HG02588 (cell line): ENCODE measurements at regions not wholly inside any gene's neighbourhood (a gene's known extent, or its start where the extent isn't known, plus 50 kb on each side); places are given as distances from the start of the nearest gene placed in this dataset.
A peak's percentile ranks its signal among the peaks of the same experiment; 100 is the strongest.

Experiments
- ATAC-seq: cut with Tn5 transposase; IDR thresholded peaks from one replicate; pipeline ENCODE4 v1.9.1; 2021; ENCODE audit warnings: mild to moderate bottlenecking, moderate library complexity; ENCODE audit not compliant: unreplicated experiment

DNA sequence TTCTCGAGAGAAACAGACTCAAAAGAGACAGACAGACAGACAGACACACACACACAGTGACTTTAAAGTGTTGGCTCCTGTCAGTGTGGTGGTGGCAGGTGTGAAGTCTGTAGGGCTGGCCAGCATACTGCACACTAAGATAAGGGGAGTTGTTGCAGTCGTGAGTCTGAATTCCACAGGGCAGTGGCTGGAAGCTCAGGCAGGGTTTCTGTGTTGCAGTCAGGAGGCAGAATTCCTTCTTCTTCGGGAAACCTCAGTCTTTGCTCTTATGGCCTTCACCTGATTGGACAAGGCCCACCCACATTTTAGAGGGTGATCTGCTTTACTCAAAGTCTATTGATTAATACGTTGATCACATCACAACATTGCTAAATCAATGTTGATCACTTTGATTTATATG is 478.4 kb upstream of the HS6ST1 start:
- ATAC-seq, result no peak

DNA sequence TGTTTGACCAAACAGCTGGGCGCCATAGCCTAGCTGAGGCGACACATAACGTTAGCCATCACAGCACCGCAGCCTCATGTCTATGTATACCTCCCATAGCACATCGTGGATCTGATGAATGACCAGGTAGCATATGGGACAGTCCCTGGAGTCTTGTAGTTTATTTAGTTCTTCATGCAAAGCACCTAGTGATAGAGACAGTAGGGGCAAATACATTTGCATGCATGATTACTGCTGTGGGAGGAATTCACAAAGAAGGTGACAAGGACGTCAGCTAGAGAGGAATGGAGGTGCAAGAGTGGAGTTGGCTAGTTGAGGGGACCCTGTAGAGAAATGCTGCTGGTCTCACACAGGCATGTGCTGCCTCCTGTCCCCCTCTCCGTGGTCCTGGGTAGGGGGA is 478.9 kb upstream of the HS6ST1 start:
- peak; percentile 45 for ATAC-seq

DNA sequence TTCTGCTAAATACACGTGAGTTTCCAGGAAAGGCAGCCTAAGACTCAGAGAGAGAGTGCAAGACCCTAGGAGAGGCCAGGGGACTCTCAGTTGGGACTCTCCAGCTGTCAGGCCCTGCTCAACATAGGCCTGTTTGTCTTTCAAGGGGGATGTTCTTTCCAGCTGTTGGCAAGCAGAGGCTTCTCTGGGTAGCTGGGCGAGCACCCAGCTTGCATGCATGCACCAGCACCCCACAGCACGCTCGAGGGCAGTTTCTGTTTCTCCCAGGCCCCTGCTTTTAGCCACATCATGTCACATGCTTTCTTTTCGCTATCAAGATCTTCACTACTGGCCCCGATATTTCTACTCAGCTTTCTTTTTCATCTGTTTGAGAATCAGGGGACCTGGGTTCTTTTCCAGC is 479.3 kb upstream of the HS6ST1 start:
- peak; percentile 92 for ATAC-seq

DNA sequence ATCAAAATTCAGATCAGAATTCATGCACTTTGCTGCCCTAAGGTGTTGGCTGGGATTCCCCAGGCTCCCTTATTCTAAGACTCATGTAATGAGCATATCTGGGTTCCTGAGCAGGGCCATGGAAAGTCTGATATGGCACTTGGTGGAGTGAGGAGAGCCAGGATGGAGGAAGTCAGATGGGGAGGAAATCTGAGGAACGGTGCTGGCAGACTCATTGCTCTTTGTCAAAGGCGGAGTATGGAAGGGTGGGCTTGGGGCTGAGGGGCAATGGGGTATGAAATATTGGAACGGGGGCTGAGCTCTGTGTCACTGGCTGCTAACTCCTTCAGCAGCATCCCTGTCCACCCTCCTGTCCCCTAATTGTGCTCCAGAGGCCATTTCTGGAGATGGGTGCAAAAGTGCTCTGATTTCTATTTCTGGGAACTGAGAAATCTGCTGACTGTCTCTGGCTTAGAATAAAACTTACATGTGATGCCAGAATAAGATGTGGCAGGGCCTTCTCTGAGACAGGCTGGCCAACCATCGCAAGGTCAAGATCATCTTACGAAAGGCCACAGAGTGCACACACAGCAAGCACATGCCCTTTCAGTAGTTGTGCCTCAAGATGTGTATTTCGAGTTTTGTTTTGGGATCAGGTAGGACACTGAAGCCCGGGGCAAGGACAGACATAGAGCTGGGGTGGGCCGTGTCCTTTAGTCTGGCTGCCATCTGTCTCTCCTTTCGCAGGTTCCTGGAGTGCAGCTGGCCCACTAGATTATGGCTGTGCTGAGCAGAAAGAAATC is 480.0 kb upstream of the HS6ST1 start:
- ATAC-seq, result no peak

DNA sequence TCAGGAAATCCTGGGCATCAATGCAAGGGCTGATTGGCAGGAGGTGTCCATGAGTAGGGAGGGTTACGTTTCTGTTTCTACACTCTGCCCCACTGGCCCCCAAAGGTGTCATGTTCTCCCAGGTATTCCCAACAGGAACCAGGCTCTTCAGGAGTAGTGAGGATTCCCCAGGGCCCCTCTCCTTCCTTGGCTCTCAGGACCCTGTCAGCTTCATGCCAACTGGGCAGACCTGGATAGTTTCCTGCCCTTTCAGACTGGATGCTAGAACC is 480.6 kb upstream of the HS6ST1 start:
- ATAC-seq, result no peak

DNA sequence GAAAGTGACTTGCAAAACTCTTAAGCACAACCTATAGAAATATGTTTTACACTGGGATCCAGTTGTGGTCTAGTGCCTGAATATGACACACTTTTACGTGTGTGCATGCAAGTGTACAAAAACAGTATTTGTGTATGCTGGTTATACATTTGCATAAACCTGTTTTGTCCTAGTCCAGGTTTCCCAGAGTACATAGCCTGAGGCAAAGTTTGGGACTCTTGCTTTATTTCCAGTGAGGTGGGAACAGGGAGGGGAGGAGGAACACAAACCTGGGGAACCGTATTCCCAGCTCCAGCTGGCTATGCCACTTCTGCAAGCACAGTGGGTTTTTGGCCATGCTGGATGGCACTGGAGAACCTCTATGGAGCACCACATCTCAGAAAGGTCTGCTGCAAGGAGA is 481.1 kb upstream of the HS6ST1 start:
- no peak for ATAC-seq

DNA sequence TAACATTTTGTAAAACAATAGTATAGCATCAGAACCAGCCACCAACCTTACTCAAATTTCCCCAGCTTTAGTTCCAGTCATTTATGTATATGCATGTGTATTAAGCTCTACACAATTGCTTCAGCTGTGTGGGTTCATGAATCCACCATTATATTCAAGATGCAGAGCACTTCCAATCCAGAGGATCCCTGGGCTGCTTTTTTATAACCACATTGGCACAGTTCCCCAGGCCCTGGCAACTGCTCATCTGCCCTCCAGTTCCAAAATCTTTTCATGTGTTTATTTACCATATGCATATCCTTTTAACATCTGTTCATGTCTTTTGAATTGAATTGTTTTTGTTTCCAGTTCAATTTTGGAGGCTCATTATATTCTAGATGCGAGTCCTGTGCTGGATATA is 482.9 kb upstream of the HS6ST1 start:
- ATAC-seq, result no peak

DNA sequence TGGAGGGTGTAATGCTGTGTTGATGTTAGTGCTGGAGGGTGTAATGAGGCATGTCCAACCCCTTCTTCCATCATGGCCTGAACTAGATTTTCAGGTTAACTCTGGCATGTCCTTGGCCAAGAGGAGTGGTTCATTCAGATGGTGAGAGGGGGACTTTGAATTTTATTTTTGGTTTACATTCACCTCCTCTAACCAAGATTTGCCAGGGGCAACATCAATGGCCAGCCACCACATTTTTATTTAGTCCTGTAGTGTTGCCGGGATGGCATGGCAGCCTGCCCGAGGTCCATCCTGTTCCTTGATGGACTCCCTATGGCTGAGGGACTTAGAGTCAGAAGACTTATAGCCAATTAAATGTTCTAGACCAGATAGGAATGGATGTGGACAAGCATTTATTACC is 484.6 kb upstream of the HS6ST1 start:
- no peak for ATAC-seq

DNA sequence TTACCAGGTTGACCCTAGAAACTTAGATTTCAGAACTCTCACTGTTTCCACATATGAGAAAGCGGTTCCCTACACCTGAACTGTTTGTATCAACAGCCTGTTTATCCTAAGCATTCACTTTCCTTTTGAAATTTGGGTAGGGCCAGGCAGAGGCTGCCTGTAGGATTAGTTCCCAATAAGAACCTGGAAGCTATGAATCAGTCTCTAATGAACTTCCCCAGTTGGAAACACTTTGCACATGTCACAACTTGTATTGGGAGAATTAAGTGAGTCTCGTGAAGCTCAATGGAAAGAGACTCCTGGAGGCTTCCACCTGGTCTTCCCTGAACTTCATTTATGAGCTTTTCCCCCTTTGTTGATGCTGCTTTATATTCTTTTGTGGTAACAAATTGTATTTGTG is 486.6 kb upstream of the HS6ST1 start:
- ATAC-seq, result no peak

DNA sequence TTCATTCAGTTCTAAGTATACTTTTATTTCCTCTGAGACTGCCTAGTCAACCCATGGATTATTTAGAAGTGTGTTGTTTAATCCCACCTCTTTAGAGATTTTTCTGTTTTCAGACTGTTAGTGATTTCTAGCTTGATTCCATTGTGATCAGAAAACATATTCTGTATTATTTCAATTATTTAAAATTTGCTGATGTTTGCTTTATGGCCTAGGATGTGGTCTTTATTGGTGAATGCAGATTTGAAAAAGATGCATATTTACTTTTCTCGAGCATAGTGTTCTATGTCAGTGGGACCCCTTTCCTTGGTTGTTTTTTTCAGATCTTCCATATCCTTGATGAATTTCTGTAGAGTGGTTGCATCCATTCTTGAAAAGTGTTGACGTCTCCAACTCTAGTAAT is 487.2 kb upstream of the HS6ST1 start:
- ATAC-seq, result no peak

DNA sequence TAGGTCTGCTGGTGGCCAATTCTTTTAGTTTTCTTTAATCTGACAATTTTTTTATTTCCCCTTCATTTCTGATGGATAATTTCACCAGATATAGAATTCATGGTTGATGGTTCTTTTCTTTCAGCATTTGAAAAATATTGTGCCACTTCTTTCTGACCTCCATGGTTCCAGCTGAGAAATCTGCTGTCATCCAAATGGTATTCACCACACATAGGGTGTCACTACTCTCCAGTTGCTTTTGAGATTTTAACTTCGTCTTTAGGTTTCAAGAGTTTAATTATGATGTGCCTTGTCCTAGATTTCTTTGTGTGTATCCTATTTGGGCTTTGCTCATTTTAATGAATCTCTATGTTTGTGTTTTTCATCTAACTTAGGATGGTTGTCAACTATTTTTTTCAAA is 488.6 kb upstream of the HS6ST1 start:
- ATAC-seq, result no peak

DNA sequence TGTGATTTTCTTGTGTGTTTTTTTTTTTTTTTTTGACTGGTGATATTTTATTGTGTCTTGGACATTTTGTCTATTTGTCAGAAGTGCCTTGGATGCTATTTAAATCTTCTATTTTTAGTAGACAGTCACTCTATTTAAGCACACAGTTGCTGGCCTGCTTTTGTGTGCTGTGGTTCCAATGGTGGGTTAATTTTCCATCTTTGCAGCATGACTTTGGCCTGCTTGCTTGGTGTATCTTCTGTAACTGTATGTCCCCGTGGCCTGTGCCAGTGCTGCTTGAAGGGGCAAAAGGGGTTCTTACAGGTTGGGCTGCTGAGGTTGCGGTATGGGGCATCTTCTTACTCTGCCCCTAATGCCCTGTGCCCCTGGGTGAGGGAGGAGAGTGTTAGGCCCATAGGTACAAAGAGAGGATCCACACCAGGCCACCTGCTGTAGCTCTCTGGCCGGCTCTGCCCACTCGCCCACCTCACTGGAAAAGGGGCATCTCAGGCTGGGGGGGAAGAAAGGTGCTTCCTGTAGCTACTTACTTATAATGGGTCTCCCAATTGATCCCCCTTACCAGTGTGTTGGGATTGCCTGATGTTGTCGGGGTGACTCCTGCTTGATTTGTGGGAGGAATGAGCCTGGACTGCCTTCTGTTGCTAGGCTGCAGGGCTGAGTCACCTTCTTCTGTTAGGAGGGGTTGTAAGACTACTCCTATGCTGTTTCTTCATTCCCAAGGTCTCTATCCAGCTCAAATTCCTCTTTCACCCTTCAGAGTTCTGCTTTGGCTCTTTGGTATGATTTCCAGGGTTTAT is 490.0 kb upstream of the HS6ST1 start:
- no peak for ATAC-seq

DNA sequence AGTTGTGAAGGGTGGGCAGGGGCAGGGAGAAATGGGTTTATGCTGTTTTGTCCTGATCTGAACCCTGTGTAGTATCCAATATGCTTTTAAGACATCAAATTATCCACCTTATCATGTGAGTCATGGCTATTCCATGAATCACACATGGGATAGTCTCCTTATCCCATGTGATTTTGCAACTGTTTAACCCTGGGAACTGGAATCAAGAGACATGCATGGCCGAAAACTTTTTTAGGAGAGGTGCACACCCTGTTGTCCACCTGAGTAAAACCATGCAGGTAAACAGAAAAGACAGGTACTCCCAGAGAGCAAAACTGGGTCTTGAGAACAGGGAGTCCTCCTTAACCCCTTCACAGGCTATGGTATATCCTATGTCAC is 490.6 kb upstream of the HS6ST1 start:
- ATAC-seq, result no peak

DNA sequence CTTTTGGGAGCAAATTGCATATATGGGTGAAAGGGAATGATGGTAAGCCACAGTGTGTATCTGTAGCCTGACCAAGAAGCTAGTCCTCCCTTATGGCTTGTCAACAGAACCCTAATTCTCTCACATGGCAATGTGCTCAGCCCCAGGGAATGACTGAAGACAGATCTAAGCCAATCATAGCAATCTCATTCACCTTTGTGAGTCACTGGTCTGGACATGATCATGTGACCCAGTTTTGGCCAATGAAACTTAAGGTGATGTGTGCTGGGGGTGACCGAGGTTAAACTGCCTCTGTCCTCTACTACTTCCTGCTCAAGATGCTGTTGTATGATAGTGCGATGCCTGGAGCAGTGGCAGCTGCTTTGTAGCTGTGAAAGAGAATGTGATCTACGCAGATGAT is 491.2 kb upstream of the HS6ST1 start:
- ATAC-seq, result no peak

DNA sequence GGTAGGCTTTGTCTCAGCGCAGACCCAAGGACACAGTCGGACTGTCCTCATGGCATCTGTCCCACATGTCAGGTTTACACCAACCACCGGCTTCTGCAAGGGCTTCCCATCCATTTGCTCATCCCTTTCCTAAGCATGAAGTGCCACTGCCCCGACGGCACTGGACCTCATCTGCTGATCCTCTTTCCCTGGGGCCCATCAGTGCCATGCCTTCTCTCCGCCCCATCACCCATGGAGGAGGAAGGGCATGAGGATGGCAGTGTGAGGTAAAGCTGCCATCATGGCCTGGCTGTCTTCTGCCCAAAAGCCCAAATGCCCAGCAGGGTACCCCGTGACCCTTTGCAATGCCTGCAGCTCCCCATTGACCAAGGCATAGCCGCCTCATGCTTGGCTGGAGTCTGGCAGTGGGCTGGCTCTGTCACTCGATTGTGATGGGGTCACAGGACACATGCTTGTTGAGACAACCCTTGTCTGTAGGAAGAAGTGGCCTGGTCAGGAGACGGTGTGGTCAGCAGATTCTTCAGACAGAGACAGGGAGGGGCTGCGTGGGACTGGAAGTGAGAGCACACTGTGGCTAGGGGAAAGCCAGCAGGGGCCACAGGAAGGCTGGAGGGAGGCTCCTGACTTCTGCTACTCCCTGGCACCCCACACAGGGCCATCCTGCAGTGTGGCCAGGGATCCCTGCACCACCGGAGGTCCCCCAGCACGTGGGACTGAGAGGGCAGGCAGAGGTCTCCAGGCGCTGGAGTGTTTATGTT is 493.7 kb upstream of the HS6ST1 start:
- ATAC-seq, result no peak

DNA sequence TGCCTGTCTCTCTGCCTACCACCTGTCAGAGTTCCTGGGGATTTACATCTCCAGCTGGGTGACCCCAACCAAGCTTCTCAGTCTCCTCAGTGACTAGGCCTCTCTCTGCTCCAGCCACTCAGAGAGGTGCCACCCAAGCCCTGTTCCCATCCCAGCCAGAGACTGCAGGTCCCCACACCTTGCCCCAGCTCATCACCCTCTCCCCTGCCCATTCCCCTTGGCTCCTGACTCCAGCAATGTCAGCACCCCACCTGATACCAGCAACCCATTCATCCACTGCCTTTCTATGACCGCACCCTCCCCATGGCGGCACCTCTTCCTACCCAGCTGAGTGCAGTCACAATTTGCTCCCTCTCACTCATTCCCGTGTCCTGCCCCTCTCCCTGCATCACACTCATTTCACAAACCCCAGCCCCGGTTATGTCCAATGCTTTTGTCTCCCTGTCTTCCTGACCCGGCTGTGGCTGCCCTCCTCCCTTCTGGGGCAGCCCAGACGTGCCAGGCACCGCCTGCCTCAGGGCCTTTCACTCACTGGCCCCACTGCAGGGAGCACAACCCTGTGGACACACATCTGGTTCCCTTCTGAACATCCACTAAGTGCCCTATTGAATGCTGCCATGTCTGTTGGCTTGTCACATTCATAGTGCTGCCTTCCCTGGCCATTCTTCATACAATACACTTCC is 494.8 kb upstream of the HS6ST1 start:
- no peak for ATAC-seq

DNA sequence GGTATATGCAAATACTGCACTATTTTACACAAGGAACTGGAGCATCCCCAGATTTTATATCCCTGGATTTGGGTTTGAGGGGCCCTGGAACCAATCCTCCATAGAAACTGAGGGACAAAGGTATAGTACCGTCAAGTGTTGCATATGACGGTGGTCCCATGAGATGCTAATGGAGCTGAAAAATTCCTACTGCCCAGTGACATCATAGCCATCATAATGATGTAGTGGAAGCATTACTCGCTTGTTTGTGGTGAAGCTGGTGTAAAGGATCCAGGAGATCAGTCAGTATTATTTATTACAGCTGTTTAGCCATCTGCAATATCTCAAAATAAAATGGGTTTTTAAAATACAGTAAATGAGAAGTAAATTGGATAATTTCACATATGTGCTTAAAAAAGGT is 496.6 kb upstream of the HS6ST1 start:
- no peak for ATAC-seq

DNA sequence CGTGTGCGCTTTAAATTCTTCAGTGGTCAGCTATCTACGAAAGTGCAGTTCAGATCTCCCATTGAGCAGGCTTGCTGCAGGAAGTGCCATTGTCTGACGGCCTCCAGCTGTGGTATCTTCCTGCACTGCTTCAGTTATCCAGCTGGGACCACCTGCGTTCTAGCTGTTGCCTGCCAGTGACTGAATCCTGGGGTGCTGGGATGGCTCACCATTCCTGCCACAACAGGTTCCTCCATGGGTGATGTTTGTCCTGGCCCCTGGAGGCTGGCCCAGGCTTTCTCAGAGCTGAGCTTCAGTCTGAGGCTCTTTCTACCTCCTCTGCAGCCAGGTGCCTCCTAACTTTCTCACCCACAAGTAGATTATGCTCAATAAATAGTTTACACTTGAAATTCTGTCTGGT is 498.5 kb upstream of the HS6ST1 start:
- ATAC-seq, result no peak

DNA sequence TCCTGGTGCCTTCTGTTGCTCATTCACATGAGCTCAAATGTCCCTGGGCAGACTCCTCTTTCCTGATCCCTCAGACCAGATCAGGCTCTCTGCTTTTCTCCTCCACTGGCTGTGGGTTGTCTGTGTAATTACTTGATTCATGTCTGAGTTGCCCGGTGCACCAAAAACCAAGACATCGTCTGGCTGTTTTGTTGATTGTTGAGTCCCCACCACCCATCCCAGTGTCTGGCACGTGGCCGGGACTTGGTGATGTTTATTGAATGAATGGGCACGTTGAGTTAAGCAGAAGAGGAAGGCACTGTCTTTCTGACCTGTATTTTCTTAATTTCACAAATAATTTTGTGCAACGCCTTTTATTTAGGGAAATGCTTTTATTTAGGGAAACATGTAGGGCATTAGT is 499.1 kb upstream of the HS6ST1 start:
- ATAC-seq, result no peak

DNA sequence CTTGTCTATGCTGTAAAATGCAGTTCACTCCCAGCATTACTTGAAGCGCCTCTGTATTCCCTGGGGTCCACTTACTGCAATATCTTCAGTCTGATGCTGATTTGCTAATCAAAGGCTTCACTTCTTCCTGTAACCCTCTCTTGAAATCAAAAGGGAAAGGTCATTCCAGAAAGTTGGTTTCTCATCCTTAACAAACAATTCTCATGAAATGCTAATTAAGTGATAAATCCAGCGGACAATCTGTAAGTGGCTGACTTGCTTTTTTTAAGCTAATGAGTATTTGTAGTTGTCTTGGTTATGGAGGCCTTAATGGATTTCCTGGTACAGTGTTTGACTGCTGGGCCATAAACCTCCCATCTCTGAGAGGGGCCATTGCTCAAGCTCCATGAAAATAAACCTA is 499.6 kb upstream of the HS6ST1 start:
- no peak for ATAC-seq

DNA sequence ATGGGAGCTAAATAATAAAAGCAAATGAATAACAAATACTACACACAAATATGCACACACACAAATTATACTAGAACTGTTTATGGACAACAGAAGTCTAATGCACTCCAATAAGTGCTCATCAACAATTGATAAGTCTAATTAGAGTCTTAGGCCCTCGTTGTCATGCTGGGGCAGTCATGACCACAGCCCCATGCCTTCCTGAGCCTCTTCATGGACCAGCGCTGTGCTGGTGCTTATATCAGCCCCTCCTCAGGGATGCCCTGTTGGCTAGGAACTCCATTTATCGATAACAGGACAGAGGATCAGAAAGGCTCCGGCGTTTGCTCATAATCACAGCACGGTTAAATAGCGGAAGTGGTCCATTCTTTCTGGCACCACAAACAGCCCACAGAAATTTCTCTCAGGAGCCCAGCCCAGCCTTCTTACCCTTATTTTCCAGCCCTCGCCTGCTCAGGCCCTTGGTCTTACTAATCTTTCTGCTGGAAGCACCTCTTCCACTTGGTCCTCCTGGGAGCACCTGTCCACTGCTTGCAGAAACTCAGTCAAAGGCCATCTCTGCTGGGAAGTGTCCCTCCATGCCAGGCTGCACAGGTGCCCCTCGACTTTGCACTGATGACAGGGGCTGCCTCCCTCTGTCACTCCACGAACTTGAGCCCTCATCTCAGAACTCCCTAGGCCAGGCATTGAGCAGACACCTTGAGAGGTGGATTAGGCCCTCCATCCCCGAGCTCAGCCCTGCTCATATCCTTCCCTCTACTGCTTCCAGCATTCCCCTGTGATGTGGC is 500.2 kb upstream of the HS6ST1 start:
- no peak for ATAC-seq
